ENCODE measurements at regions not wholly inside any gene's neighbourhood (a gene's known extent, or its start where the extent isn't known, plus 50 kb on each side); places are given as distances from the start of the nearest gene placed in this dataset.

DNA sequence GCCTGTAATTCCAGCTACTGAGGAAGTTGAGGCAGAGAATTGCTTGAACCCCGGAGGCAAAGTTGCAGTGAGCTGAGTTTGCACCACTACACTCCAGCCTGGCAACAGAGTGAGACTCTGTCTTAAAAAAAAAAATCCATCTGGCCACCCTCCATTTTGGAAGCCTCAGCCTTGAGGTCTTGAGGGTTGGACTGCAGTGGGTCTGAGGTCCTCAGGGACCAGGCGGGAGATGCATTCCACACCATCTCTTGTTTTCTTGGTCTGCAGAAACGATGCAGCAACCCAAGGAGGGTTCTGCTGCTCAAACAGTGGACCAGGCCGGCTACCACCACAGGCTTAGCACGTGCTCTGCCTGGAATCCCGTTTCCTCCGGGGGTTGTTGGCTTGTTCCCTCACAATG, 299.3 kb downstream of the FGF9 start:
- no peak for TF ChIP-seq ZNF558 (tag by site-specific recombination; IDR thresholded peaks at IDR 0.05)
- no peak for TF ChIP-seq ZNF48 (tag by site-specific recombination; IDR thresholded peaks at IDR 0.05)
- TF ChIP-seq, protein P1, sequence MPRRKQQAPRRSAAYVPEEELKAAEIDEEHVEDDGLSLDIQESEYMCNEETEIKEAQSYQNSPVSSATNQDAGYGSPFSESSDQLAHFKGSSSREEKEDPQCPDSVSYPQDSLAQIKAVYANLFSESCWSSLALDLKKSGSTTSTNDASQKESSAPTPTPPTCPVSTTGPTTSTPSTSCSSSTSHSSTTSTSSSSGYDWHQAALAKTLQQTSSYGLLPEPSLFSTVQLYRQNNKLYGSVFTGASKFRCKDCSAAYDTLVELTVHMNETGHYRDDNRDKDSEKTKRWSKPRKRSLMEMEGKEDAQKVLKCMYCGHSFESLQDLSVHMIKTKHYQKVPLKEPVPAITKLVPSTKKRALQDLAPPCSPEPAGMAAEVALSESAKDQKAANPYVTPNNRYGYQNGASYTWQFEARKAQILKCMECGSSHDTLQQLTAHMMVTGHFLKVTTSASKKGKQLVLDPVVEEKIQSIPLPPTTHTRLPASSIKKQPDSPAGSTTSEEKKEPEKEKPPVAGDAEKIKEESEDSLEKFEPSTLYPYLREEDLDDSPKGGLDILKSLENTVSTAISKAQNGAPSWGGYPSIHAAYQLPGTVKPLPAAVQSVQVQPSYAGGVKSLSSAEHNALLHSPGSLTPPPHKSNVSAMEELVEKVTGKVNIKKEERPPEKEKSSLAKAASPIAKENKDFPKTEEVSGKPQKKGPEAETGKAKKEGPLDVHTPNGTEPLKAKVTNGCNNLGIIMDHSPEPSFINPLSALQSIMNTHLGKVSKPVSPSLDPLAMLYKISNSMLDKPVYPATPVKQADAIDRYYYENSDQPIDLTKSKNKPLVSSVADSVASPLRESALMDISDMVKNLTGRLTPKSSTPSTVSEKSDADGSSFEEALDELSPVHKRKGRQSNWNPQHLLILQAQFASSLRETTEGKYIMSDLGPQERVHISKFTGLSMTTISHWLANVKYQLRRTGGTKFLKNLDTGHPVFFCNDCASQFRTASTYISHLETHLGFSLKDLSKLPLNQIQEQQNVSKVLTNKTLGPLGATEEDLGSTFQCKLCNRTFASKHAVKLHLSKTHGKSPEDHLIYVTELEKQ (tag by site-specific recombination; IDR thresholded peaks at IDR 0.05; ENCODE audit: borderline replicate concordance): no peak
- no peak for TF ChIP-seq ZNF23 (tag by site-specific recombination; IDR thresholded peaks at IDR 0.05; ENCODE audit: borderline replicate concordance)
- no peak for TF ChIP-seq EGR2 (tag by site-specific recombination; IDR thresholded peaks at IDR 0.05; ENCODE audit: low read depth)
- no peak for TF ChIP-seq WT1 (tag by site-specific recombination; IDR thresholded peaks at IDR 0.05)
- TF ChIP-seq ZNF239 (tag by site-specific recombination; IDR thresholded peaks at IDR 0.05): no peak
- TF ChIP-seq ZNF114 (tag by site-specific recombination; IDR thresholded peaks at IDR 0.05): no peak
- TF ChIP-seq SCRT2 (tag by site-specific recombination; IDR thresholded peaks at IDR 0.05): no peak
- TF ChIP-seq ZNF843 (tag by site-specific recombination; IDR thresholded peaks at IDR 0.05): no peak
- no peak for TF ChIP-seq ZSCAN16 (tag by site-specific recombination; IDR thresholded peaks at IDR 0.05)
- TF ChIP-seq, protein P2, sequence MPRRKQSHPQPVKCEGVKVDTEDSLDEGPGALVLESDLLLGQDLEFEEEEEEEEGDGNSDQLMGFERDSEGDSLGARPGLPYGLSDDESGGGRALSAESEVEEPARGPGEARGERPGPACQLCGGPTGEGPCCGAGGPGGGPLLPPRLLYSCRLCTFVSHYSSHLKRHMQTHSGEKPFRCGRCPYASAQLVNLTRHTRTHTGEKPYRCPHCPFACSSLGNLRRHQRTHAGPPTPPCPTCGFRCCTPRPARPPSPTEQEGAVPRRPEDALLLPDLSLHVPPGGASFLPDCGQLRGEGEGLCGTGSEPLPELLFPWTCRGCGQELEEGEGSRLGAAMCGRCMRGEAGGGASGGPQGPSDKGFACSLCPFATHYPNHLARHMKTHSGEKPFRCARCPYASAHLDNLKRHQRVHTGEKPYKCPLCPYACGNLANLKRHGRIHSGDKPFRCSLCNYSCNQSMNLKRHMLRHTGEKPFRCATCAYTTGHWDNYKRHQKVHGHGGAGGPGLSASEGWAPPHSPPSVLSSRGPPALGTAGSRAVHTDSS (tag by site-specific recombination; IDR thresholded peaks at IDR 0.05): no peak
- TF ChIP-seq, protein P3, sequence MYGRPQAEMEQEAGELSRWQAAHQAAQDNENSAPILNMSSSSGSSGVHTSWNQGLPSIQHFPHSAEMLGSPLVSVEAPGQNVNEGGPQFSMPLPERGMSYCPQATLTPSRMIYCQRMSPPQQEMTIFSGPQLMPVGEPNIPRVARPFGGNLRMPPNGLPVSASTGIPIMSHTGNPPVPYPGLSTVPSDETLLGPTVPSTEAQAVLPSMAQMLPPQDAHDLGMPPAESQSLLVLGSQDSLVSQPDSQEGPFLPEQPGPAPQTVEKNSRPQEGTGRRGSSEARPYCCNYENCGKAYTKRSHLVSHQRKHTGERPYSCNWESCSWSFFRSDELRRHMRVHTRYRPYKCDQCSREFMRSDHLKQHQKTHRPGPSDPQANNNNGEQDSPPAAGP (tag by site-specific recombination; IDR thresholded peaks at IDR 0.05): no peak
- no peak for TF ChIP-seq ZNF830 (tag by site-specific recombination; IDR thresholded peaks at IDR 0.05; ENCODE audit: low read depth)
- TF ChIP-seq KLF8 (tag by site-specific recombination; IDR thresholded peaks at IDR 0.05): no peak
- no peak for TF ChIP-seq ZNF416 (tag by site-specific recombination; IDR thresholded peaks at IDR 0.05)

DNA sequence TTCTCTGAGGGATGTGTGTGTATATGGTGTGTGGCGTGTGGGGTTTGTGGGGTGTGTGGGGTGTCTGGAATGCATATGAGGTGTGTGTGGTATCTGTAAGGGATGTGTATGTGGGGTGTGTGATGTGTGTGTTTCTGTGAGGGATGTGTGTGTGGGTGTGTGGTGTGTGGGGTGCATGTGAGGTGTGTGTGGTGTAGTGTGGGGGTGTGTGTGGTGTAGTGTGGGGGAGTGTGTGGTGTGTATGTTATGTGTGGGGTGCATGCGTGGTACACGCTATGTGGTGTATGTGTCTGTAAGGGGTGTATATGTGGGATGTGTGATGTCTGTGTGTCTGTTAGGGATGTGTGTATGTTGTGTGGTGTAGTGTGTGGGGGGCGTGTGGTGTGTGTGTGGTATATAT, 300.0 kb downstream of the FGF9 start:
- Histone ChIP-seq H3K4me3 (ENCODE audit: low read depth, low read length) (no peak overlapping the region), H3K36me3 (ENCODE audit: control insufficient read depth in 2 of 2, insufficient read depth in 1 of 2, low read length in 2 of 2) (no peaks in the 10 kb centered on the region), H3K27ac (ENCODE audit: extremely low read depth, low read depth, low read length) (no peak overlapping the region), H3K9me3 (ENCODE audit: control insufficient read depth, insufficient read depth, low read depth, low read length) (no peaks in the 10 kb centered on the region), H3K4me1 (ENCODE audit: control insufficient read depth, insufficient read depth, low read length) (no peaks in the 10 kb centered on the region)
- ChIA-PET CTCF (no interaction called here), POLR2A (no interaction called here)
- TF ChIP-seq ZNF548 (tag by site-specific recombination; IDR thresholded peaks at IDR 0.05) (0 out of 2 replicates have a peak, but pooled peaks have one; percentile 4), ZFHX2 (tag by site-specific recombination; conservative IDR thresholded peaks at IDR 0.05) (peak; percentile 77), EGR2 (tag by site-specific recombination; IDR thresholded peaks at IDR 0.05; ENCODE audit: low read depth) (peak; percentile 78; the same call in 1 of the 2 replicates)
- TF ChIP-seq, protein P4, sequence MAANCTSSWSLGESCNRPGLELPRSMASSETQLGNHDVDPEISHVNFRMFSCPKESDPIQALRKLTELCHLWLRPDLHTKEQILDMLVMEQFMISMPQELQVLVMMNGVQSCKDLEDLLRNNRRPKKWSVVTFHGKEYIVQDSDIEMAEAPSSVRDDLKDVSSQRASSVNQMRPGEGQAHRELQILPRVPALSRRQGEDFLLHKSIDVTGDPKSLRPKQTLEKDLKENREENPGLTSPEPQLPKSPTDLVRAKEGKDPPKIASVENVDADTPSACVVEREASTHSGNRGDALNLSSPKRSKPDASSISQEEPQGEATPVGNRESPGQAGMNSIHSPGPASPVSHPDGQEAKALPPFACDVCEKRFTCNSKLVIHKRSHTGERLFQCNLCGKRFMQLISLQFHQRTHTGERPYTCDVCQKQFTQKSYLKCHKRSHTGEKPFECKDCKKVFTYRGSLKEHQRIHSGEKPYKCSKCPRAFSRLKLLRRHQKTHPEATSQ (tag by site-specific recombination; IDR thresholded peaks at IDR 0.05): no peak

More for the DNA sequence above, 299.3 kb downstream of the FGF9 start:
- POLR2A ChIA-PET: no interaction called here
- Histone ChIP-seq H3K9me3 (ENCODE audit: control insufficient read depth, insufficient read depth, low read depth, low read length) (no peaks in the 10 kb centered on the region), H3K36me3 (ENCODE audit: control insufficient read depth in 2 of 2, insufficient read depth in 1 of 2, low read length in 2 of 2) (no peaks in the 10 kb centered on the region), H3K27ac (ENCODE audit: extremely low read depth, low read depth, low read length) (no peak overlapping the region), H3K4me3 (ENCODE audit: low read depth, low read length) (no peak overlapping the region), H3K4me1 (ENCODE audit: control insufficient read depth, insufficient read depth, low read length) (no peaks in the 10 kb centered on the region)
- CTCF ChIA-PET: no interaction called here
